RKO (cell line): ENCODE measurements at regions not wholly inside any gene's neighbourhood (a gene's known extent, or its start where the extent isn't known, plus 50 kb on each side); places are given as distances from the start of the nearest gene placed in this dataset.

ENCODE experiments used
- DNase-seq: peaks from one replicate; pipeline ENCODE4 v3.0.0-alpha.2; 2016; ENCODE audit warnings: low spot score

DNA sequence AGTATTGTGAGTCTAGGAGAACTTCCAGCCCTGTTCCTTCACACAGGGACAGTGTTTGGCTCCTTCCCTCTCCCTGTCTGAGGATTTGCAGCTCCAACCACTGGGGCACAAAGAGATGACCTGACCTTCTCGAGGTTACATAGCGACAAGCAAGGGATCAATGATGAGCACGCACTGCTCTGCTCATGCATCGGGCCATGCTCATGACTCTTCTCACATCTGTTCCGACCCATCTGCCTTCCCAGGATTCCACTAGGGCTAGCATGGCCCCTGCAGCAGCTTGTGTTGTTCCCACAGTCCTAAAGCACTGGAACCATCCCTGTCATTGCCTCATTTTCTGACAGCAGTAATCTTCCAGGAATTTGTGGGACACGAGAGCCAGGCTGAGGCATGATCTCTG is 78.8 kb upstream of the ARHGAP28 start:
- DNase-seq = no peak

DNA sequence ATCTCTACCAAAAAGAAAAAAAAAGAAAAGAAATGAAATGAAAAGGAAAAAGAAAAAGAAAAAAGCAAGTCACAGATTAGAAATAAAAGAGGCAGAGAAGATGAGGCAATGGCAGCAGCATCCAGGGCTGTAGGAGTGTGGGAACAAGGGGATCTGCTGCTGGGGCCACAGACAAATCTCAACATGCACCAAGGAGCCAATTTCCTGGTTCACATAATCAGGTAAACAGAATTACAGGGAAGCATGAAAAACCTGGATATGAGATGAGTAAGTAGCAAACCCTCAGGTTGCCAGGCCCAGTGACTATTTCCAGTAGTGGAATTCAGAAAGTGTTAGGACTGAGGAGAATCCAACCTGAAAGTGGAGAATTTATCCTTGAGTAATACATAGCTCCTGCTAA is 77.4 kb upstream of the ARHGAP28 start:
- DNase-seq = no peak

DNA sequence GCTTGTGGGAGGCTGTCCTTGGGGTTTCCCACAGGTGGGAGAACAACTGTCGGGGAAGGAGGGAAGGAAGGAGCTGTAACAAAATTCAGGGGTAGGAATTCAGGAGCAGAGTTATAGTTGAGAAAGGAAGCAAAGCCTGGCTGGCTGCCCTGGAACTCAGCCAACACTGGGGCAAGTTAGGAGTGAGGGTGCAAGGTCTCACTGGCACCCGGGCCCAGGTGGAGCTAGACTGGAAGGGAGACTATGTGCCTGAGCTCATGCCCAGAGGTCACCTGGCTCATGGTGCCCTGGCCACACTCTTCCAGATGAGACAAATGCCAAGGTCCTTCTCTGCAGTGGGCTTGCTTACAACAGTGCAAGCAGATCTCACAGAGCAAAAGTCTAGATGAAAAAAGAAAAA is 75.6 kb upstream of the ARHGAP28 start:
- DNase-seq = no peak

DNA sequence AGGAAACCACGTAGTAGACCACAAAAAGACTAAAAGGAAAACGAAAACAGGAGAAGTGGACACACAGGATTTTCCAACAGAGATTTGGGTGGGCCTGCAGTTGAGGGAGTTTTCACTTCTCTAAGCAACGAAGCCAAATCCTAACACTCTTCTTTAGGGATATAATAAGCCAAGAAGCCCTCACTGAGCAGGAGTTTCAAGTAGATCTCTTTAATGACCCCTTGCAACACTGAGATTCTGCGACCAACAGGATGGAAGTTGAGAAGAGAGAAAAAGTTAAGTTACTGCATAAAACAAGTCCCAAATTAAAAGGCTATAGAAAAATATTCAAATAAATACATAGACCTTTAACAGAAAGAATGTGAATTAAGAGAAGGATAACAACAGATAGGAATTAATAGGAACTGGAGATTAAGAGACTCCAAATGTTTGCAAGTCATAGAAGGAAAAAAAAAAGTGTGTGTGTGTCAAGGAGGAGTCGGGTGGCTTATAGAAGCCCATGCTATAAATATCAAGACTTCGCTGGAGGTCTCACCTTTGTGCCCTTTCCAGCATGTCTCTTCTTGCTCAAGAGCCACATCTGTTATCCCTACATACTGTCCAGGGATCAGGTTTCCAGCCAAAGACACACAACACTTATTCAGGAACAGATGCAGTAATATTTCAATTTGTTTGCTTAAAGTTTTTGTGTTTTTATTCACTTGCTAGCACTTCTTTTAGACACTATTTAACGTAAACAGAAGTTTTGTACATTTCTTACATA is 69.4 kb upstream of the ARHGAP28 start:
- DNase-seq = no peak

DNA sequence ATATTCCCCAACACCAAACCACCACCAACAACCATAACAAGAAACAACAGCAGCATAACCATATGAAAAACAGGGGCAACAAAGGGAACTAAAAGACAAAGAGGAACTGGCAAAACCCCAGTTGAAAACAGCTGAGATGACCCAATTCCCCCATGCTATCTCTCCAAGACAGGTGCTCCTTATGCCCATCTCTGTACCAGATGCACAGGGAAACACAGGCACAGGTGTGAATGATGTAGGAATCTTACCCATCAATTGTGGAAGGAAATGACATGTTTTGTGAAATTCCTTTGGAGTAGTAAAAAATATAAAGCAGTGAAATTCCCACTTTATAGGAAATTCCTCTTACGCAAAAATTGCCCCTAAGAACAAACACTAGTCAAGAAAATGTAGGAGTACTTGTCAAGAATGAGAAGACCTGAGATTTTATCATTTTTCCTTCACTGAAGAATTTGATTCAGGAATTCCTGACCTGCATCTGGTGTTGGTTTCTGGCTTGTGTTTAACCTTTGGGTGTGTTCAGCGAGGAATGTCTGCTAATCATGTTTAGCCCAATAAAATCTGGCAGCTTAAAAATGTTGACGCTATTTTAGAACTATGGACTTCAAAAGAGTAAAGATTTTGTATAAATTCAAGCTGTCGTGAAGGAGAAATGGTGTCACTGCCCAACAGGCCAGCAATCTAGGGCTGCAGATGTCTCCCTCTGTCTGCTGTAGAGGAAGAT is 67.7 kb upstream of the ARHGAP28 start:
- no peak for DNase-seq

DNA sequence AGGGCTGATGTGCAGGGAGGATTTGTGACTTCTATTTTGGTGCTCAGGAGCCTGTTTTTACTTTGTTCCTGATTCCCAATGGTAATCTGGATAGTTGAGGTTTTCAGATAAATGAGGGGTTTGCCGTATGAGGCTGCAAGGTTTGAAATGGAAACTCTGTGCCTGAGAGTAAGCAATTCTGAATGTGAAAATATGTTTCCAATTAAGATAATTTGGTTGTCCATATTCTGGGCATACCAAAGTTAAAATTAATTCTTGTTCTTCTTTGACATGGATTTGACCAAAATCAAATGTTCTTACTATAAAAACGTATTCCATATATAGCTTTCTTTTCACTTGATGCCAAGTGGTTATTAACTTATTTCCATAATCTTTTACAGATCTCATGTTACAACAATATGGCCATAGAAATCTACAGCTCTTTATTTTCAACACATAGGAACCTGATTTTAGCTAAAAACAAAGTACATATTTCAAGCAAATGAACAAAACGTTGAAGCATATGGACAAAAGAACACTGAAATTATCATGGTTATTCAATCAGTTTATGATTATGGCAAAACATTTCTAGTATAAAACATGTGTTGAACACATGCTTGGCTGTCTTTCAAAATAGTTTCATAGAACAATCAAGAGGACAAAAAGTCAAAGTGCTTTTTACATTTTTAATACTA is 63.4 kb upstream of the ARHGAP28 start:
- no peak for DNase-seq

DNA sequence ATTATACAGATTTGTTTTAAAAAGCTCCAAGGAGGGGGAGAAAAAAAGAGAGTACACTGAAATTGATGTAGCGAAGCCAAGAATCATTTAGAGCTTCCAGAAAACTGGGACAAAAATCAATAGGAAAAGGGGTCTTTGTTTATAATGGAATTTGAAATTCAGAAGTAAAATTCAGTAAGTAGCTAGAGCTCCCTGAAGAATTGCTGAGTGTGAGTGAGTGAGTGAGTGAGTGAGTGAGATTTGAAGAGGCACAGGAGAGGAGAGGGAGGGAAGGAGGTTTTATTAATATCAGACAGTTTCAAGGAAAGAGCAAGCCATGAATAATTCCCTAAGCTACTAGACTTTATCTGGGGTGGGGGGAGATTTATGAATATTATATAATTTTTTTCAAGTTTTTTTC is 60.7 kb upstream of the ARHGAP28 start:
- DNase-seq = no peak

DNA sequence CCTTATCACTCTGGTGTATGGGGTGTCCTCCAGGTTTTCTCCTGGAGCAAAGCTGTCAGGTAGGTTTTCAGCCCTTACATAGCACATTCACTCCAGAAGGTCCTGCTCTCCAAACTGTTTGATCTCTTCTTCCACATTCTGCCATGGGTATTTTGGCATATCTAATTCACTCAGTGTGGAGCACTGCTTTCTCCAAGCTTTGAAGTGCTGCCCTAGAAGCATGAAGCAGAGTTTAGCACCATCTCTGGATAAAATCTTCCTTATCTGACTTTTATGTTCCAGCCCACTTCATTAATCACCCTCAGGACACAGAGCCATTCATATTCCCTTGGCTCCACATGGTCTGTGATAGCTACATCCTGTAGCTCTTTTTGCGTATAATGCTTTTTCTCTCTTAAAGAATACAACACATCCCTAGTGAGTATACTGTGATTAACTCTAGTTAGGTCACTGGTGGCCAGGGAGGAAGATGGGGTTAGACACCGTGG is 56.7 kb upstream of the ARHGAP28 start:
- DNase-seq = no peak

DNA sequence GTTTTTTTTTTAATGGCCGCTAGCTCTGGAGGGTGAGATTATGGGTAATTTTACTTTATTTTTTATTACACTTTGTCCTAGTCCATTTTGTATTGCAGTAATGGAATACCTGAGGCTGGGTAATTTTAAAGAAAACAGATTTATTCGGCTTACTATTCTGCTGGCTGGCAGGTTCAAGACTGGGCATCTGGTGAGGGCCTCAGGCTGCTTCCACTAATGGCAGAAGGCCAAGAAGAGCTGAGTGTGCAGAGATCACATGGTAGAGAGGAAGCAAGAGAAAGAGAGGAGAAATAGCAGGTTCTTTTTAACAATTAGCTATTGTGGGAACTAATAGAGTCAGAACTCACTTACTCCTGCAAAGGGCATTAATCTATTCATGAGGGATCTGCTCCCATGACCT is 52.4 kb upstream of the ARHGAP28 start:
- no peak for DNase-seq

DNA sequence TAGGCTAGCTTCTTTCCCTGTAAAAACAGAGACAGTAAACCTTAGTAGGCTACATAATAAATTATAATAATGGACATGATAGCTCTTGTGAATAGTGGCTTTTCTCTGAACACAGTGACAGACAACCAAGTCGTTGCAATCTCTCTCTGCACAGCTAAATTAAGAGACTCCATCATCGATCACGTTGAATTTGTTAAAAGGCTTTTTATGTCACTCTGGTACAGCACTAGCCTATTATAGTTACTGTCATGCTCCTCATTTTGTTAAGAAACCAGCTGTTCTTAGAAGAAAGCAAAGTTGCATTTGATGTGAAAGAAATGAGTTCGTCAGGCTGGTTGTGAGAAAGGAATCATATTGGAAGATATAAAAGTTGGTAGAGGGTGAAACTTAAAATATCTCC is 50.3 kb upstream of the ARHGAP28 start:
- DNase-seq = no peak
